H9 (cell line): ENCODE measurements at regions not wholly inside any gene's neighbourhood (a gene's known extent, or its start where the extent isn't known, plus 50 kb on each side); places are given as distances from the start of the nearest gene placed in this dataset.

Source experiments
- DNase-seq: peaks from one replicate; pipeline ENCODE4 v3.0.0-alpha.2; 2017
- H2AFZ ChIP-seq: one replicate; pipeline ENCODE4 v1.6.1; 2013; ENCODE audit warnings: mild to moderate bottlenecking, low read length, control low read depth, moderate library complexity
- H2AK5ac ChIP-seq: 2 replicates; pipeline ENCODE4 v1.6.1; 2013; ENCODE audit warnings: low read length, control low read depth, mixed read lengths; ENCODE audit not compliant: insufficient read length
- H2BK120ac ChIP-seq: one replicate; pipeline ENCODE4 v1.6.1; 2013; ENCODE audit warnings: low read depth, mild to moderate bottlenecking, low read length, control low read depth, inconsistent platforms; ENCODE audit not compliant: poor library complexity, severe bottlenecking
- H2BK12ac ChIP-seq: 2 replicates; pipeline ENCODE4 v1.6.1; 2013; ENCODE audit warnings: low read length, control low read depth, mixed read lengths, low read depth; ENCODE audit not compliant: insufficient read length
- H2BK15ac ChIP-seq: 2 replicates; pipeline ENCODE4 v1.6.1; 2013; ENCODE audit warnings: low read depth, low read length, control low read depth
- H2BK20ac ChIP-seq: one replicate; pipeline ENCODE4 v1.6.1; 2013; ENCODE audit warnings: low read depth, mild to moderate bottlenecking, low read length, control low read depth, inconsistent platforms; ENCODE audit not compliant: poor library complexity, severe bottlenecking
- H2BK5ac ChIP-seq: 2 replicates; pipeline ENCODE4 v1.6.1; 2013; ENCODE audit warnings: low read length, control low read depth, mixed read lengths; ENCODE audit not compliant: insufficient read length
- H3K14ac ChIP-seq: 2 replicates; pipeline ENCODE4 v1.6.1; 2013; ENCODE audit warnings: low read length, control low read depth; ENCODE audit not compliant: insufficient read depth
- H3K18ac ChIP-seq: 2 replicates; pipeline ENCODE4 v1.6.1; 2013; ENCODE audit warnings: low read depth, mild to moderate bottlenecking, mixed read lengths, low read length, control low read depth; ENCODE audit not compliant: insufficient read length
- H3K23ac ChIP-seq: 2 replicates; pipeline ENCODE4 v1.6.1; 2013; ENCODE audit warnings: low read length, control low read depth, mixed read lengths, low read depth; ENCODE audit not compliant: insufficient read length
- H3K23me2 ChIP-seq: 2 replicates; pipeline ENCODE4 v1.6.1; 2013; ENCODE audit warnings: low read depth, mild to moderate bottlenecking, mixed read lengths, low read length, control low read depth; ENCODE audit not compliant: insufficient read length, poor library complexity, severe bottlenecking
- H3K27ac ChIP-seq: 2 replicates; pipeline ENCODE4 v1.5.1; 2013; ENCODE audit warnings: low read length, control low read depth, mixed read lengths, low read depth; ENCODE audit not compliant: insufficient read length
- H3K27me3 ChIP-seq: 2 replicates; pipeline ENCODE4 v1.6.1; 2013; ENCODE audit warnings: low read length, control low read depth, inconsistent platforms; ENCODE audit not compliant: insufficient read depth
- H3K4ac ChIP-seq: 2 replicates; pipeline ENCODE4 v1.6.1; 2013; ENCODE audit warnings: low read depth, mild to moderate bottlenecking, control low read depth, inconsistent platforms, low read length, moderate library complexity
- H3K4me1 ChIP-seq: 2 replicates; pipeline ENCODE4 v1.6.1; 2013; ENCODE audit warnings: low read length, control low read depth, inconsistent platforms; ENCODE audit not compliant: insufficient read depth
- H3K4me2 ChIP-seq: 2 replicates; pipeline ENCODE4 v1.6.1; 2013; ENCODE audit warnings: low read length, control low read depth, mixed read lengths; ENCODE audit not compliant: insufficient read length, insufficient read depth
- H3K56ac ChIP-seq: 2 replicates; pipeline ENCODE4 v1.6.1; 2013; ENCODE audit warnings: low read depth, mild to moderate bottlenecking, mixed read lengths, low read length, control low read depth; ENCODE audit not compliant: insufficient read length
- H3K79me1 ChIP-seq: 2 replicates; pipeline ENCODE4 v1.6.1; 2013; ENCODE audit warnings: low read depth, mild to moderate bottlenecking, moderate library complexity, low read length, control low read depth, inconsistent platforms; ENCODE audit not compliant: insufficient read depth, poor library complexity, severe bottlenecking
- H3K79me2 ChIP-seq: 2 replicates; pipeline ENCODE4 v1.6.1; 2013; ENCODE audit warnings: low read length, control low read depth, inconsistent platforms; ENCODE audit not compliant: insufficient read depth
- H3K9ac ChIP-seq: 2 replicates; pipeline ENCODE4 v1.6.1; 2013; ENCODE audit warnings: low read length, control low read depth, mixed read lengths; ENCODE audit not compliant: insufficient read length; ENCODE audit errors: extremely low read depth
- H3K9me3 ChIP-seq: one replicate; pipeline ENCODE4 v1.6.1; 2013; ENCODE audit warnings: low read depth, low read length, inconsistent platforms; ENCODE audit not compliant: control insufficient read depth
- H3T11ph ChIP-seq: one replicate; pipeline ENCODE4 v1.6.1; 2013; ENCODE audit warnings: mild to moderate bottlenecking, low read length, control low read depth, inconsistent platforms
- H4K20me1 ChIP-seq: one replicate; pipeline ENCODE4 v1.6.1; 2013; ENCODE audit not compliant: control insufficient read depth, insufficient read length, insufficient read depth
- H4K5ac ChIP-seq: 2 replicates; pipeline ENCODE4 v1.6.1; 2013; ENCODE audit warnings: low read depth, mild to moderate bottlenecking, mixed read lengths, low read length, control low read depth; ENCODE audit not compliant: insufficient read length
- H4K8ac ChIP-seq: replicated peaks from 2 replicates; pipeline ENCODE4 v1.6.1; 2013; ENCODE audit warnings: low read length, control low read depth, mixed read lengths, low read depth; ENCODE audit not compliant: insufficient read length
- H4K91ac ChIP-seq: 2 replicates; pipeline ENCODE4 v1.6.1; 2013; ENCODE audit warnings: low read depth, mild to moderate bottlenecking, moderate library complexity, mixed read lengths, low read length, control low read depth; ENCODE audit not compliant: insufficient read length
- H3K27ac Mint-ChIP-seq, 3 experiments: 2 replicates in 2 of 3; 3 replicates in 1 of 3; pipeline ENCODE4 v1.8.0; 2020 to 2021; ENCODE audit warnings: mixed read lengths in 3 of 3, mild to moderate bottlenecking in 1 of 3, moderate library complexity in 1 of 3
- H3K27me3 Mint-ChIP-seq: 2 replicates; pipeline ENCODE4 v1.8.0; 2021; ENCODE audit warnings: low read depth, mild to moderate bottlenecking, moderate library complexity, mixed read lengths
- H3K36me3 Mint-ChIP-seq, 3 experiments: 2 replicates in 2 of 3; 3 replicates in 1 of 3; pipeline ENCODE4 v1.8.0; 2020 to 2021; ENCODE audit warnings: low read depth in 3 of 3, mixed read lengths in 3 of 3; ENCODE audit not compliant: insufficient read depth in 1 of 3
- H3K4me1 Mint-ChIP-seq, 2 experiments: 2 replicates each; pipeline ENCODE4 v1.8.0; 2020; ENCODE audit warnings: mixed read lengths in 2 of 2
- H3K4me3 Mint-ChIP-seq, 2 experiments: 2 replicates in 1 of 2; 3 replicates in 1 of 2; pipeline ENCODE4 v1.8.0; 2020 to 2021; ENCODE audit warnings: mild to moderate bottlenecking in 2 of 2, mixed read lengths in 2 of 2, moderate library complexity in 1 of 2
- H3K9me3 Mint-ChIP-seq, 2 experiments: 2 replicates in 1 of 2; 3 replicates in 1 of 2; pipeline ENCODE4 v1.8.0; 2020; ENCODE audit warnings: mild to moderate bottlenecking in 2 of 2, mixed read lengths in 2 of 2, moderate library complexity in 1 of 2
- CTCF ChIP-seq: fragments of 200-600 bp; sonication (generic); conservative IDR thresholded peaks from 3 replicates; pipeline ENCODE4 v1.8.0; 2021; ENCODE audit warnings: antibody characterized with exemption, mild to moderate bottlenecking
- WGBS: extraction: QIAGEN DNeasy Blood & Tissue Kit; methylation state at CpG from one replicate; pipeline ENCODE4 v1.1.7; 2013; ENCODE audit warnings: missing lambda C conversion rate, low lambda C conversion rate, mixed read lengths; ENCODE audit not compliant: insufficient read length; ENCODE audit errors: extremely low coverage; 5-methylcytosine and 5-hydroxymethylcytosine counted together

GRCh38 chr12:12007713-12008231 lies 63.0 kb upstream of the BCL2L14 start:
- H4K8ac ChIP-seq: no peak overlapping the region
- Mint-ChIP-seq H3K4me1 (peaks cover 42 to 49% of the 10 kb centered on the region in 2 experiments), H3K9me3 (peaks cover 3 to 7% of the 10 kb centered on the region in 2 experiments; a peak in 1 of 5 replicates), H3K36me3 (peaks cover 0 to 4% (median 2%) of the 10 kb centered on the region in 3 experiments; a peak in 2 of 7 replicates), H3K27me3 (peaks cover 2% of the 10 kb centered on the region), H3K27ac (no peak overlapping the region; a peak in 1 of 7 replicates), H3K4me3 (no peak overlapping the region)
- TF ChIP-seq CTCF: no peak
- no peaks in the 10 kb centered on the region for H3K9me3 ChIP-seq
- no peak overlapping the region for H3K9ac ChIP-seq
- no peak overlapping the region for H2BK120ac ChIP-seq
- H3K4me1 ChIP-seq: peaks cover 16% of the 10 kb centered on the region
- no peak overlapping the region for H2BK12ac ChIP-seq
- no peaks in the 10 kb centered on the region for H3K23me2 ChIP-seq
- H3K14ac ChIP-seq: no peak overlapping the region
- DNase-seq: no peak
- no peak overlapping the region for H3K23ac ChIP-seq
- H3K4me2 ChIP-seq: no peak overlapping the region
- no peak overlapping the region for H2AK5ac ChIP-seq
- H3K4ac ChIP-seq: no peak overlapping the region
- H2AFZ ChIP-seq: no peak overlapping the region
- no peak overlapping the region for H3K27ac ChIP-seq
- no peaks in the 10 kb centered on the region for H3K79me1 ChIP-seq
- no peak overlapping the region for H3K18ac ChIP-seq
- H3T11ph ChIP-seq: no peak overlapping the region
- H4K5ac ChIP-seq: no peak overlapping the region
- no peak overlapping the region for H3K56ac ChIP-seq
- WGBS: no CpG with 5 or more reads among the region's 9 CpGs
- H2BK5ac ChIP-seq: no peak overlapping the region
- H2BK20ac ChIP-seq: no peak overlapping the region
- H4K20me1 ChIP-seq: peaks cover 2% of the 10 kb centered on the region
- H3K79me2 ChIP-seq: no peaks in the 10 kb centered on the region
- H2BK15ac ChIP-seq: no peak overlapping the region
- H4K91ac ChIP-seq: no peak overlapping the region
- no peaks in the 10 kb centered on the region for H3K27me3 ChIP-seq
